KMS-11 (cell line): ENCODE measurements at regions not wholly inside any gene's neighbourhood (a gene's known extent, or its start where the extent isn't known, plus 50 kb on each side); places are given as distances from the start of the nearest gene placed in this dataset.
"Not testable (repeated sequence)": the region's sequence is repeated elsewhere in the genome, so short reads cannot be mapped to it uniquely, and the experiment has no call there.

Experiments
- H2AFZ ChIP-seq: fragments of 200-600 bp; sonication (generic); 2 replicates; pipeline ENCODE4 v1.6.1; 2016; ENCODE audit warnings: antibody characterized with exemption, mixed run types, low read depth
- H3K27ac ChIP-seq: fragments of 200-600 bp; sonication (generic); 2 replicates; pipeline ENCODE4 v1.6.1; 2016; ENCODE audit warnings: mild to moderate bottlenecking, mixed run types
- H3K27me3 ChIP-seq: fragments of 200-600 bp; sonication (generic); 2 replicates; pipeline ENCODE4 v1.6.1; 2017; ENCODE audit warnings: mild to moderate bottlenecking, low read depth, mixed run types, moderate library complexity; ENCODE audit not compliant: insufficient read depth
- H3K36me3 ChIP-seq: fragments of 200-600 bp; sonication (generic); 2 replicates; pipeline ENCODE4 v1.6.1; 2017; ENCODE audit warnings: mild to moderate bottlenecking, mixed run types; ENCODE audit not compliant: insufficient read depth
- H3K4me1 ChIP-seq: fragments of 200-600 bp; sonication (generic); 2 replicates; pipeline ENCODE4 v1.6.1; 2016; ENCODE audit warnings: mild to moderate bottlenecking, low read depth, mixed run types; ENCODE audit not compliant: poor library complexity, severe bottlenecking
- H3K4me2 ChIP-seq: fragments of 200-600 bp; sonication (generic); 2 replicates; pipeline ENCODE4 v1.7.0; 2016; ENCODE audit warnings: mild to moderate bottlenecking, mixed run types
- H3K4me3 ChIP-seq: fragments of 200-600 bp; sonication (generic); IDR thresholded peaks from 2 replicates; pipeline ENCODE4 v1.6.1; 2017; ENCODE audit warnings: low read depth, low read length, mixed read lengths; ENCODE audit not compliant: insufficient read depth
- H3K79me2 ChIP-seq: fragments of 200-600 bp; sonication (generic); 2 replicates; pipeline ENCODE4 v1.6.1; 2016; ENCODE audit warnings: low read depth, mixed run types; ENCODE audit not compliant: insufficient read depth
- H3K9ac ChIP-seq: fragments of 200-600 bp; sonication (generic); 2 replicates; pipeline ENCODE4 v1.6.1; 2016; ENCODE audit warnings: mild to moderate bottlenecking, mixed run types
- H4K20me1 ChIP-seq: fragments of 200-600 bp; sonication (generic); 2 replicates; pipeline ENCODE4 v1.6.1; 2016; ENCODE audit warnings: mild to moderate bottlenecking, mixed run types; ENCODE audit not compliant: insufficient read depth
- CTCF ChIP-seq: fragments of 200-600 bp; sonication (generic); conservative IDR thresholded peaks from 2 replicates; pipeline ENCODE4 v1.6.1; 2017; ENCODE audit warnings: low read depth, mild to moderate bottlenecking, antibody characterized with exemption, low read length, moderate library complexity, mixed read lengths

- Histone ChIP-seq H3K9ac (no peak overlapping the region), H4K20me1 (no peaks in the 10 kb centered on the region), H3K4me2 (no peak overlapping the region), H3K27ac (no peak overlapping the region), H3K4me3 (no peak overlapping the region), H3K4me1 (no peaks in the 10 kb centered on the region), H3K79me2 (no peaks in the 10 kb centered on the region), H3K36me3 (no peaks in the 10 kb centered on the region), H2AFZ (no peak overlapping the region), H3K27me3 (no peaks in the 10 kb centered on the region)
- TF ChIP-seq CTCF = no peak
Measured at GRCh38 chr14:48261436-48261835, 586.0 kb upstream of the MDGA2 start.

- H3K9ac ChIP-seq, H3K4me2 ChIP-seq, H3K4me1 ChIP-seq: not testable (repeated sequence)
Measured at GRCh38 chr14:48260394-48261295, 585.2 kb upstream of the MDGA2 start.

GRCh38 chr14:48259876-48260275 is 584.5 kb upstream of the MDGA2 start:
- not testable (repeated sequence) for H3K36me3 ChIP-seq, H3K9ac ChIP-seq, H3K27me3 ChIP-seq, H2AFZ ChIP-seq, H3K79me2 ChIP-seq, H3K4me2 ChIP-seq, H4K20me1 ChIP-seq, H3K4me1 ChIP-seq, H3K27ac ChIP-seq, H3K4me3 ChIP-seq

More at GRCh38 chr14:48260394-48261295, 585.2 kb upstream of the MDGA2 start:
- not testable (repeated sequence) for H2AFZ ChIP-seq, H3K4me3 ChIP-seq, H3K27ac ChIP-seq, H3K36me3 ChIP-seq, H3K79me2 ChIP-seq, H4K20me1 ChIP-seq, H3K27me3 ChIP-seq

GRCh38 chr14:48259232-48259631 is 583.8 kb upstream of the MDGA2 start:
- H3K4me1 ChIP-seq, H3K9ac ChIP-seq, H3K27me3 ChIP-seq, H3K4me2 ChIP-seq, H2AFZ ChIP-seq, H3K36me3 ChIP-seq, H3K27ac ChIP-seq, H3K4me3 ChIP-seq, H4K20me1 ChIP-seq, H3K79me2 ChIP-seq: not testable (repeated sequence)

- H3K9ac ChIP-seq, H3K27ac ChIP-seq, H3K4me1 ChIP-seq, H2AFZ ChIP-seq, H3K79me2 ChIP-seq, H4K20me1 ChIP-seq, H3K4me2 ChIP-seq, H3K27me3 ChIP-seq, H3K4me3 ChIP-seq, H3K36me3 ChIP-seq: not testable (repeated sequence)
Measured at GRCh38 chr14:48258703-48259102, 583.3 kb upstream of the MDGA2 start.

- Histone ChIP-seq H3K4me2 (no peak overlapping the region), H3K4me3 (no peak overlapping the region), H3K9ac (no peak overlapping the region), H4K20me1 (no peaks in the 10 kb centered on the region), H2AFZ (no peak overlapping the region), H3K27me3 (no peaks in the 10 kb centered on the region), H3K36me3 (no peaks in the 10 kb centered on the region), H3K79me2 (no peaks in the 10 kb centered on the region), H3K27ac (no peak overlapping the region), H3K4me1 (no peaks in the 10 kb centered on the region)
- TF ChIP-seq CTCF = no peak
Measured at GRCh38 chr14:48253020-48253419, 577.6 kb upstream of the MDGA2 start.
